PFSK-1 (cell line): ENCODE measurements at regions not wholly inside any gene's neighbourhood (a gene's known extent, or its start where the extent isn't known, plus 50 kb on each side); places are given as distances from the start of the nearest gene placed in this dataset.

Experiments
- FOXP2 ChIP-seq: optimal IDR thresholded peaks from 2 replicates; pipeline ENCODE3; 2011; ENCODE audit warnings: borderline replicate concordance, control low read depth, inconsistent platforms; ENCODE audit not compliant: insufficient read depth; ENCODE audit errors: extremely low read length, extremely low read depth
- POLR2AphosphoS5 ChIP-seq: IDR thresholded peaks from 2 replicates; pipeline ENCODE4 v1.6.1; 2012; ENCODE audit warnings: low read depth, mild to moderate bottlenecking, control low read depth, low read length, moderate library complexity
- SIN3A ChIP-seq: IDR thresholded peaks from 2 replicates; pipeline ENCODE4 v1.6.1; 2012; ENCODE audit warnings: mild to moderate bottlenecking, low read length, moderate library complexity, borderline replicate concordance; ENCODE audit not compliant: insufficient read depth
- TAF1 ChIP-seq: IDR thresholded peaks from 2 replicates; pipeline ENCODE4 v1.6.1; 2012; ENCODE audit warnings: low read length, control low read depth, borderline replicate concordance; ENCODE audit not compliant: insufficient read depth
- TF ChIP-seq, protein P1 (sequence below), 2 experiments: IDR thresholded peaks; 2 replicates each; pipeline versions ENCODE4 v1.6.1 to v1.8.0; 2011 to 2012; ENCODE audit warnings: low read depth in 2 of 2, low read length in 2 of 2, control low read depth in 1 of 2, inconsistent platforms in 1 of 2, mild to moderate bottlenecking in 1 of 2, moderate library complexity in 1 of 2; ENCODE audit not compliant: insufficient read depth in 1 of 2

DNA sequence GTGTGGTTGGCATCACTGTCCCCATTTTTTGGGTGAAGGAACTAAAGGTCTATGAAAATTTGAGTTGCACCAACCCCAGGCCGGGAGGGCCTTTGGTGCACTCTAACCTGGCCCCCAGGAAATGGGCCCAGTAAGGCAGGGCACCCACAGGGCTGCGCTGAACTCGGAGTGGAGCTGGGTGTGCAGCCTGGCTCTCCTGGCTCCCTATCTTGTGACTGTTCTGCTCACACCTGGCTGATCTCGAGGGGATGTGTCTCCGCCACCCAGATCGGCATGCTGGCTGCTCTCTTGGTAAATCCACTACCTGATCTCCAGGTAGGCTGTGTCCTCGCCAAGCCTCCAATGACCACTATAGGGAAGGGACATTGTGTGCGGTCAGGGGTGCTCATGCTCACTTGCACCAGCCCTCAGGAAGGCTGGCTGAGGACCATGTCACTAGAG is 259.8 kb downstream of the NSG2 start:
- TF ChIP-seq POLR2AphosphoS5 (no peak), TAF1 (no peak), FOXP2 (no peak), SIN3A (no peak)
- TF ChIP-seq, protein P1, sequence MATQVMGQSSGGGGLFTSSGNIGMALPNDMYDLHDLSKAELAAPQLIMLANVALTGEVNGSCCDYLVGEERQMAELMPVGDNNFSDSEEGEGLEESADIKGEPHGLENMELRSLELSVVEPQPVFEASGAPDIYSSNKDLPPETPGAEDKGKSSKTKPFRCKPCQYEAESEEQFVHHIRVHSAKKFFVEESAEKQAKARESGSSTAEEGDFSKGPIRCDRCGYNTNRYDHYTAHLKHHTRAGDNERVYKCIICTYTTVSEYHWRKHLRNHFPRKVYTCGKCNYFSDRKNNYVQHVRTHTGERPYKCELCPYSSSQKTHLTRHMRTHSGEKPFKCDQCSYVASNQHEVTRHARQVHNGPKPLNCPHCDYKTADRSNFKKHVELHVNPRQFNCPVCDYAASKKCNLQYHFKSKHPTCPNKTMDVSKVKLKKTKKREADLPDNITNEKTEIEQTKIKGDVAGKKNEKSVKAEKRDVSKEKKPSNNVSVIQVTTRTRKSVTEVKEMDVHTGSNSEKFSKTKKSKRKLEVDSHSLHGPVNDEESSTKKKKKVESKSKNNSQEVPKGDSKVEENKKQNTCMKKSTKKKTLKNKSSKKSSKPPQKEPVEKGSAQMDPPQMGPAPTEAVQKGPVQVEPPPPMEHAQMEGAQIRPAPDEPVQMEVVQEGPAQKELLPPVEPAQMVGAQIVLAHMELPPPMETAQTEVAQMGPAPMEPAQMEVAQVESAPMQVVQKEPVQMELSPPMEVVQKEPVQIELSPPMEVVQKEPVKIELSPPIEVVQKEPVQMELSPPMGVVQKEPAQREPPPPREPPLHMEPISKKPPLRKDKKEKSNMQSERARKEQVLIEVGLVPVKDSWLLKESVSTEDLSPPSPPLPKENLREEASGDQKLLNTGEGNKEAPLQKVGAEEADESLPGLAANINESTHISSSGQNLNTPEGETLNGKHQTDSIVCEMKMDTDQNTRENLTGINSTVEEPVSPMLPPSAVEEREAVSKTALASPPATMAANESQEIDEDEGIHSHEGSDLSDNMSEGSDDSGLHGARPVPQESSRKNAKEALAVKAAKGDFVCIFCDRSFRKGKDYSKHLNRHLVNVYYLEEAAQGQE (IDR thresholded peaks at IDR 0.05; ENCODE audit: insufficient read depth in 1 of 2, low read depth in 2 of 2, low read length in 2 of 2) = no peak

DNA sequence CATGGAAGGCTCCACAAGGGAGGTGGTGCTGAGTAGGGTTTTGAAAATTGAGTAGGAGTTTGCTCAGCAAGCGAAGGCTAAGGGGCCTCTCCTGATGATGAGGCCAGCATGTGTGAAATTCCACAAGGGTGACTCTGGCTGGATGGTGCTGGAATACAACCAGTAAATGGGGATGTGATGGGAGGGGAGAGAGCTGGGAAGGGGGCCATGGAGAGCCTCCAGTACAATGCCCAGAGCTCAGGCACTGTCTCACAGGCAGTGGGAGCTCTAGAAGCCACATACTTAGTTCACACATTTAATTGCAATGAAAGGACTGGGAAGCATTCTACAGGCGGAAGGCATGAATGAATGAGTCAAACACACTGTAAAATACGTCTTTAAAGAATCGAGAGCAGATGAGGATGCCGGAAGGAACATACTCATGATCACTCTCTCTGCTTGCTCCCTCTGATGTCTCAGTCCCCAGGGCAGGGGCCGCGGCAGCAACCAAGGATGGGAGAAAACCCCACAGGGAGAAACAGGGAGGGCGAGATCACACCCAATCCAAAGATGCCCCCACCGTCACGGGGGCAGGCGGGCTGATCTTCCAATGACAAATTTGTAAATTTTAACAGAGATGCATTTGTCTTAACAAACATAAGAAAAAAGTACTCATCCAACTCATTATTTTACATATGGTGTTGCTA is 261.0 kb downstream of the NSG2 start:
- no peak for TF ChIP-seq FOXP2
- TF ChIP-seq SIN3A = no peak
- TF ChIP-seq, protein P1 (IDR thresholded peaks at IDR 0.05; ENCODE audit: insufficient read depth in 1 of 2, low read depth in 2 of 2, low read length in 2 of 2) = no peak
- no peak for TF ChIP-seq POLR2AphosphoS5
- no peak for TF ChIP-seq TAF1

DNA sequence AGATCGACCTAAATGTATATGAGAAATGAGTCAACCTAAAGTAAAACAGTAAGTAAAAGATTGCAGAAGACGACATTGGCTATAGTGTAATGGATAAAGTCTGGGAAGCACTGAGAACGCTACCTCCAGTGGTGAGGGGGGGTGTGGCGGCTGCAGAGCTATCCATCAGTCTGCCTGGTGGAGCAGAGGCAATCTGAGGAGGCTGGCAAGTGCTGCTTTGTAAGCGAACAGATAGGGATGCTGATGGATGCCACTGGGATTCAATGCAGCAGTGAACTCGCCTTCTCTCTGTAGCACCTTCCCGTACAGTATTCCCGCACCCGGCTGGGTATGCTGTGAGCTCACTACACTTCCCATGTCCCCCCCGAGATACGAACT is 261.5 kb downstream of the NSG2 start:
- TF ChIP-seq SIN3A (no peak), TAF1 (no peak), FOXP2 (no peak), POLR2AphosphoS5 (no peak)
- TF ChIP-seq, protein P1 (IDR thresholded peaks at IDR 0.05; ENCODE audit: insufficient read depth in 1 of 2, low read depth in 2 of 2, low read length in 2 of 2) = no peak

DNA sequence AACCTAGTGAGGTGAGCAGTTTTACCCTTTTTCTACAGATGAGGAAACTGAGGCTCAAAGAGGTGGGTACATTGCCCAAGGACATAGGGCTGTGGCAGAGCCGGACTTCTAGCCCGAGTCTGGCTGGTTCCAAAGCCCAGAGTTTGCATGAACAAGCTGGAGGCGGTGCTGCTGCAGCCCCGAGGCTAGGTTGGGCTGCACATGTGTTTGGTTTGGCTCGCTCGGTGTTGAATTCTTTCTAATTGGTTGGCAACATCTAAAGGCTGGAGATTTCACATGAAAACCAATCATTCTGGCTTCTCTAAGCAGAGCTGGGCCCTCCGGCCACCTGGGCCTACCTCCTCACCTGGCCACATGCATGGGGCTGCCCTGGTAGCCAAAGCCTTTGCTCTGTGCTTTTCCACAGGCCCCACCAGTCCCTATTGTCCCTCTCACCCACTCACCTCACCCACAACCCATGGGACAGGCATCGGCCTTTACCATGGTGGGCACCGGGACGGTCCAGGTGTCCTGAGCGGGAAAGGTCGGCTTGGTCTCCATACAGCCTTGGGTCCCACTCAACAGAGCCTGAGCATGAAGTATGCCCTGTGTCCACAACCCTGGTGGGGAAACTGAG is 262.3 kb downstream of the NSG2 start:
- no peak for TF ChIP-seq SIN3A
- TF ChIP-seq POLR2AphosphoS5 = no peak
- no peak for TF ChIP-seq TAF1
- no peak for TF ChIP-seq FOXP2
- TF ChIP-seq, protein P1 (IDR thresholded peaks at IDR 0.05; ENCODE audit: insufficient read depth in 1 of 2, low read depth in 2 of 2, low read length in 2 of 2) = no peak
